Trophoblast cell (in vitro differentiated cells and primary cell): ENCODE measurements at regions not wholly inside any gene's neighbourhood (a gene's known extent, or its start where the extent isn't known, plus 50 kb on each side); places are given as distances from the start of the nearest gene placed in this dataset.

ENCODE experiments used
- DNase-seq, 2 donors: peaks; one replicate each; pipeline ENCODE4 v3.0.0-alpha.2; 2016
- H2AFZ ChIP-seq: 2 replicates; pipeline ENCODE4 v1.6.1; 2013; ENCODE audit warnings: low read length, moderate library complexity, mild to moderate bottlenecking; ENCODE audit not compliant: insufficient read depth, poor library complexity
- H2AK5ac ChIP-seq: 2 replicates; pipeline ENCODE4 v1.6.1; 2013; ENCODE audit warnings: mild to moderate bottlenecking, low read length
- H2BK120ac ChIP-seq: 2 replicates; pipeline ENCODE4 v1.6.1; 2013; ENCODE audit warnings: low read length, mild to moderate bottlenecking, moderate library complexity; ENCODE audit not compliant: insufficient read depth, poor library complexity
- H2BK12ac ChIP-seq: 2 replicates; pipeline ENCODE4 v1.6.1; 2013; ENCODE audit warnings: mild to moderate bottlenecking, low read length, moderate library complexity
- H2BK5ac ChIP-seq: 2 replicates; pipeline ENCODE4 v1.6.1; 2013; ENCODE audit warnings: low read length, low read depth, moderate library complexity, mild to moderate bottlenecking; ENCODE audit not compliant: poor library complexity
- H3K14ac ChIP-seq: 2 replicates; pipeline ENCODE4 v1.6.1; 2013; ENCODE audit warnings: mild to moderate bottlenecking, low read length
- H3K18ac ChIP-seq: 2 replicates; pipeline ENCODE4 v1.6.1; 2013; ENCODE audit warnings: mild to moderate bottlenecking, low read length
- H3K23ac ChIP-seq: 2 replicates; pipeline ENCODE4 v1.6.1; 2013; ENCODE audit warnings: low read length
- H3K27ac ChIP-seq: 2 replicates; pipeline ENCODE4 v1.5.1; 2013; ENCODE audit warnings: low read depth, mild to moderate bottlenecking, inconsistent platforms, low read length, moderate library complexity
- H3K27me3 ChIP-seq: 2 replicates; pipeline ENCODE4 v1.6.1; 2013; ENCODE audit warnings: inconsistent platforms, mild to moderate bottlenecking, low read length, moderate library complexity; ENCODE audit not compliant: insufficient read depth
- H3K36me3 ChIP-seq, 2 experiments: 1 replicate in 1 of 2; 2 replicates in 1 of 2; pipeline ENCODE4 v1.6.1; 2013; ENCODE audit warnings: low read length in 2 of 2, mild to moderate bottlenecking in 2 of 2, moderate library complexity in 1 of 2; ENCODE audit not compliant: insufficient read depth in 2 of 2, control insufficient read depth in 1 of 2
- H3K4ac ChIP-seq: 2 replicates; pipeline ENCODE4 v1.6.1; 2013; ENCODE audit warnings: low read depth, mild to moderate bottlenecking, low read length, moderate library complexity
- H3K4me1 ChIP-seq, 2 experiments: 1 replicate in 1 of 2; 2 replicates in 1 of 2; pipeline ENCODE4 v1.6.1; 2013; ENCODE audit warnings: low read length in 2 of 2, mild to moderate bottlenecking in 2 of 2, moderate library complexity in 1 of 2; ENCODE audit not compliant: insufficient read depth in 2 of 2, control insufficient read depth in 1 of 2
- H3K4me2 ChIP-seq: 2 replicates; pipeline ENCODE4 v1.6.1; 2013; ENCODE audit warnings: inconsistent platforms, mild to moderate bottlenecking, low read length, moderate library complexity
- H3K4me3 ChIP-seq: 2 replicates; pipeline ENCODE4 v1.5.1; 2013; ENCODE audit warnings: mild to moderate bottlenecking, low read depth, low read length, inconsistent platforms
- H3K79me1 ChIP-seq: one replicate; pipeline ENCODE4 v1.6.1; 2013; ENCODE audit warnings: low read length
- H3K79me2 ChIP-seq: 2 replicates; pipeline ENCODE4 v1.6.1; 2013; ENCODE audit warnings: low read length, mild to moderate bottlenecking; ENCODE audit not compliant: control insufficient read depth, insufficient read depth, poor library complexity
- H3K9ac ChIP-seq: 2 replicates; pipeline ENCODE4 v1.6.1; 2013; ENCODE audit warnings: mild to moderate bottlenecking, low read length
- H3K9me3 ChIP-seq: 2 replicates; pipeline ENCODE4 v1.6.1; 2013; ENCODE audit warnings: low read depth, mild to moderate bottlenecking, control low read depth, inconsistent platforms, low read length; ENCODE audit not compliant: insufficient read depth
- H4K12ac ChIP-seq: 2 replicates; pipeline ENCODE4 v1.6.1; 2013; ENCODE audit warnings: low read depth, mild to moderate bottlenecking, low read length, moderate library complexity
- H4K8ac ChIP-seq: 2 replicates; pipeline ENCODE4 v1.6.1; 2013; ENCODE audit warnings: low read depth, mild to moderate bottlenecking, low read length, moderate library complexity
- H4K91ac ChIP-seq: one replicate; pipeline ENCODE4 v1.6.1; 2013; ENCODE audit warnings: low read depth, mild to moderate bottlenecking, low read length, moderate library complexity
- WGBS: extraction: QIAGEN DNeasy Blood & Tissue Kit; methylation state at CpG from one replicate; pipeline ENCODE4 v1.1.7; 2013; ENCODE audit warnings: missing lambda C conversion rate; ENCODE audit not compliant: insufficient read length, insufficient coverage; ENCODE audit errors: extremely low coverage; 5-methylcytosine and 5-hydroxymethylcytosine counted together

DNA sequence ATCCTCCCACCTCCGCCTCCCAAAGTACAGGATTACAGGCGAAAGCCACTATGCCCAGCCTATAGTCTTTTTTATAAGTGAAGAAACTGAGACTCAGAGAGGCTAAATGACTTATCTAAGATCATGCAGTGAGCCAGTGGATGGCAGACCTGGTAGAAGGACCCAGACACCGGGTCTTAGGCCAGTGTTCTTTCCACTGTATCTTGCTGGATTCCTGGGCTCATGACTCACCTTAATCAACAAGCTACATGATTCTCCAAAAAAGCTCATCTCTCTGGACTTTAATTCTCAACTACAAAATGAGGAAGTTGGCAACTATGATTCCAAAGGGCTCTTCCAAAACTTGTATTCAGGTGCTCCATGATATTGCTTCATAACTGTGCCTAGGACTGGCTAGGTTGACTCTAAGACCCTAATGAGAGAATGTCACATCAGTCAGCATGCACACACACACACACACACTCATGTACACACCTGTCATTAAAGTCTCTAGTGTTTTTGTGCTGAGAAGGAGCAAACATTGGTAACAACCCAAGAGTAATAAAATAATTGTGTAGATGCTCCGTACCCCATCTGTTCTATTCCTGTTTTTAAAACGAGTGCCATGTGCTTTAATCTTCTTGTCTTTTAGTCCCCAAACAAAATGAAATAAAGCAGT lies 89.7 kb upstream of the SLC4A7 start:
- no CpG with 5 or more reads among the region's 5 CpGs for WGBS

DNA sequence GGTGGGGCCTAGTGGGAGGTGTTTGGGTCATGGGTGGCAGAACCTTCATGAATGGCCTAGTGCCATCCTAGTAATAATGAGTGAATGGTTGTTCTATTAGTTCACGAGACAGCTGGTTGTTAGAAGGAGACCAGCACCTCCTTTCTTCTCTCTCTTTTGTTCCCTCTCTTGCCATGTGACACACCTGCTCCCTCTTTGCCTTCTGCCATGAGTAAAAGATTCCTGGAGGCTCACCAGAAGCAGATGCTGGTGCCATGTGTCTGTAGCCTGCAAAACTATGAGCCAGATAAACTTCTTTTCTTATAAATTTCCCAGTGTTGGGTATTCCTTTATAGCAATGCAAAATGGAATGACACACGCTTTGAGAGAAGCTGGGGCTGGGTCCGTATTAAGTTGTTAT lies 89.0 kb upstream of the SLC4A7 start:
- Histone ChIP-seq H3K27me3 (no peaks in the 10 kb centered on the region), H2AK5ac (no peak overlapping the region), H3K9ac (no peak overlapping the region), H2BK120ac (no peak overlapping the region), H3K14ac (no peak overlapping the region), H3K36me3 (no peaks in the 10 kb centered on the region), H3K4me2 (no peak overlapping the region), H3K27ac (no peak overlapping the region), H3K9me3 (no peaks in the 10 kb centered on the region), H2BK12ac (no peak overlapping the region), H3K4ac (no peak overlapping the region), H3K4me1 (no peaks in the 10 kb centered on the region), H2AFZ (no peak overlapping the region), H3K79me1 (no peaks in the 10 kb centered on the region), H3K79me2 (no peaks in the 10 kb centered on the region), H3K4me3 (no peak overlapping the region), H4K12ac (no peak overlapping the region), H4K91ac (no peak overlapping the region), H3K23ac (no peak overlapping the region), H2BK5ac (no peak overlapping the region), H3K18ac (no peak overlapping the region), H4K8ac (no peak overlapping the region)
- WGBS, result no CpG with 5 or more reads among the region's 3 CpGs
- DNase-seq, result no peak

More for the DNA sequence above, 89.7 kb upstream of the SLC4A7 start:
- H2AK5ac ChIP-seq, result no peak overlapping the region
- no peak overlapping the region for H3K23ac ChIP-seq
- no peaks in the 10 kb centered on the region for H3K79me2 ChIP-seq
- H4K8ac ChIP-seq, result no peak overlapping the region
- no peak overlapping the region for H3K14ac ChIP-seq
- no peak overlapping the region for H3K9ac ChIP-seq
- H3K4me2 ChIP-seq, result no peak overlapping the region
- no peak overlapping the region for H2AFZ ChIP-seq
- H3K79me1 ChIP-seq, result no peaks in the 10 kb centered on the region
- H4K91ac ChIP-seq, result no peak overlapping the region
- H4K12ac ChIP-seq, result no peak overlapping the region
- H3K27ac ChIP-seq, result no peak overlapping the region
- H3K4me1 ChIP-seq, result no peaks in the 10 kb centered on the region
- H3K27me3 ChIP-seq, result no peaks in the 10 kb centered on the region
- no peaks in the 10 kb centered on the region for H3K9me3 ChIP-seq
- H3K18ac ChIP-seq, result no peak overlapping the region
- DNase-seq, result no peak
- H3K36me3 ChIP-seq, result no peaks in the 10 kb centered on the region
- H2BK12ac ChIP-seq, result no peak overlapping the region
- H2BK5ac ChIP-seq, result no peak overlapping the region
- H3K4ac ChIP-seq, result no peak overlapping the region
- H2BK120ac ChIP-seq, result no peak overlapping the region
- H3K4me3 ChIP-seq, result no peak overlapping the region

DNA sequence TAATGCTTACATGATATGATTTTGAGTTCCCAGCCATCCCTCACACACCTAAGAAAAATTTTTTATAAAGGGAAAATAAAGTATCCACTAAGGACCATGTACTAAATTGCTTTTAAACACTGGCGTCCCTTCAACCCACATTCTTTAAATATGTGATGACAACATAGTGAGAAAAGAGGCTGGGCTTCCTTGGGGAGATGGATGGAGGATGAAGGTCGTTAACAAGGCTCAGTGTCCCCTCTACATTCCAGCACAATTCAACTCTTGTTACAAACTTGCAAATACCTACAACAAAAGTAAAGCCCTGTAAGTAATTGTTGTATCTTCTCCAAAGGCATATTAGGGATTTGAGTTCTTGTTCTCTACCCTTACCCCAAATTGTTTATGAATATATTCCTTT lies 87.2 kb upstream of the SLC4A7 start:
- Histone ChIP-seq H2BK5ac (no peak overlapping the region), H3K27ac (no peak overlapping the region), H3K4ac (no peak overlapping the region), H3K27me3 (no peaks in the 10 kb centered on the region), H3K18ac (no peak overlapping the region), H3K9me3 (no peaks in the 10 kb centered on the region), H2BK12ac (no peak overlapping the region), H4K8ac (no peak overlapping the region), H4K91ac (no peak overlapping the region), H3K23ac (no peak overlapping the region), H2AK5ac (no peak overlapping the region), H4K12ac (no peak overlapping the region), H2AFZ (no peak overlapping the region), H3K79me2 (no peaks in the 10 kb centered on the region), H3K4me3 (no peak overlapping the region), H3K4me1 (no peaks in the 10 kb centered on the region), H3K36me3 (no peaks in the 10 kb centered on the region), H3K4me2 (no peak overlapping the region), H3K9ac (no peak overlapping the region), H3K79me1 (no peaks in the 10 kb centered on the region), H3K14ac (no peak overlapping the region), H2BK120ac (no peak overlapping the region)
- no CpG with 5 or more reads among the region's 2 CpGs for WGBS
- DNase-seq, result no peak

- Histone ChIP-seq H3K36me3 (no peaks in the 10 kb centered on the region), H2BK120ac (no peak overlapping the region)
- WGBS, result no CpG with 5 or more reads among the region's 4 CpGs
Observed at GRCh38 chr3:27570421-27571106, 86.4 kb upstream of the SLC4A7 start.

More at GRCh38 chr3:27570421-27571106, 86.4 kb upstream of the SLC4A7 start:
- Histone ChIP-seq H4K91ac (no peak overlapping the region), H4K8ac (no peak overlapping the region), H4K12ac (no peak overlapping the region), H3K27ac (no peak overlapping the region), H2AK5ac (no peak overlapping the region), H2BK12ac (no peak overlapping the region), H3K18ac (no peak overlapping the region), H3K9me3 (no peaks in the 10 kb centered on the region), H3K4me2 (no peak overlapping the region), H3K4me3 (no peak overlapping the region), H2AFZ (no peak overlapping the region), H2BK5ac (no peak overlapping the region), H3K9ac (no peak overlapping the region), H3K4me1 (no peaks in the 10 kb centered on the region), H3K27me3 (no peaks in the 10 kb centered on the region), H3K23ac (no peak overlapping the region), H3K14ac (no peak overlapping the region), H3K79me2 (no peaks in the 10 kb centered on the region), H3K79me1 (no peaks in the 10 kb centered on the region), H3K4ac (no peak overlapping the region)
- DNase-seq, result no peak
